NCI-H1105 (cell line): ENCODE measurements at regions not wholly inside any gene's neighbourhood (a gene's known extent, or its start where the extent isn't known, plus 50 kb on each side); places are given as distances from the start of the nearest gene placed in this dataset.

Experiments
- DNase-seq: peaks from one replicate; lab custom pipeline; 2025; lab: John Stamatoyannopoulos, UW

- DNase-seq = no peak
Observed at GRCh38 chr11:19595840-19596751, 116.5 kb upstream of the NAV2 start.

- no peak for DNase-seq
Observed at GRCh38 chr11:19595499-19595839, 117.2 kb upstream of the NAV2 start.

GRCh38 chr11:19594326-19594725 is 118.3 kb upstream of the NAV2 start:
- no peak for DNase-seq

GRCh38 chr11:19592842-19593241 is 119.8 kb upstream of the NAV2 start:
- DNase-seq = no peak

- DNase-seq = no peak
Observed at GRCh38 chr11:19589567-19590260, 122.9 kb upstream of the NAV2 start.

- no peak for DNase-seq
Observed at GRCh38 chr11:19587979-19588378, 124.7 kb upstream of the NAV2 start.

- no peak for DNase-seq
Observed at GRCh38 chr11:19580646-19581045, 132.0 kb upstream of the NAV2 start.

GRCh38 chr11:19579957-19580356 is 132.7 kb upstream of the NAV2 start:
- DNase-seq = no peak

GRCh38 chr11:19578871-19579270 is 133.8 kb upstream of the NAV2 start:
- DNase-seq = no peak

- DNase-seq = no peak
Observed at GRCh38 chr11:19577976-19578619, 134.5 kb upstream of the NAV2 start.

GRCh38 chr11:19577391-19577975 is 135.2 kb upstream of the NAV2 start:
- no peak for DNase-seq

- DNase-seq = no peak
Observed at GRCh38 chr11:19576903-19577302, 135.7 kb upstream of the NAV2 start.

GRCh38 chr11:19576054-19576453 is 136.6 kb upstream of the NAV2 start:
- DNase-seq = no peak

GRCh38 chr11:19574916-19575315 is 137.7 kb upstream of the NAV2 start:
- DNase-seq = no peak

- DNase-seq = peak; percentile 21
Observed at GRCh38 chr11:19573666-19574065, 139.0 kb upstream of the NAV2 start.

- DNase-seq = no peak
Observed at GRCh38 chr11:19571906-19572305, 140.7 kb upstream of the NAV2 start.

- DNase-seq = no peak
Observed at GRCh38 chr11:19570889-19571288, 141.7 kb upstream of the NAV2 start.

GRCh38 chr11:19567996-19568395 is 144.6 kb upstream of the NAV2 start:
- no peak for DNase-seq

- no peak for DNase-seq
Observed at GRCh38 chr11:19566583-19567379, 145.9 kb upstream of the NAV2 start.

GRCh38 chr11:19565639-19566038 is 147.0 kb upstream of the NAV2 start:
- DNase-seq = no peak

GRCh38 chr11:19562156-19562555 is 150.5 kb upstream of the NAV2 start:
- DNase-seq = no peak

- DNase-seq = no peak
Observed at GRCh38 chr11:19561011-19561410, 151.6 kb upstream of the NAV2 start.
